ENCODE measurements at regions not wholly inside any gene's neighbourhood (a gene's known extent, or its start where the extent isn't known, plus 50 kb on each side); places are given as distances from the start of the nearest gene placed in this dataset.

GRCh38 chr12:91613223-91613779 lies 430.7 kb upstream of the DCN start:
- TF ChIP-seq EZH2 (IDR thresholded peaks at IDR 0.05; ENCODE audit: low read depth), result no peak
- TF ChIP-seq, protein P1, sequence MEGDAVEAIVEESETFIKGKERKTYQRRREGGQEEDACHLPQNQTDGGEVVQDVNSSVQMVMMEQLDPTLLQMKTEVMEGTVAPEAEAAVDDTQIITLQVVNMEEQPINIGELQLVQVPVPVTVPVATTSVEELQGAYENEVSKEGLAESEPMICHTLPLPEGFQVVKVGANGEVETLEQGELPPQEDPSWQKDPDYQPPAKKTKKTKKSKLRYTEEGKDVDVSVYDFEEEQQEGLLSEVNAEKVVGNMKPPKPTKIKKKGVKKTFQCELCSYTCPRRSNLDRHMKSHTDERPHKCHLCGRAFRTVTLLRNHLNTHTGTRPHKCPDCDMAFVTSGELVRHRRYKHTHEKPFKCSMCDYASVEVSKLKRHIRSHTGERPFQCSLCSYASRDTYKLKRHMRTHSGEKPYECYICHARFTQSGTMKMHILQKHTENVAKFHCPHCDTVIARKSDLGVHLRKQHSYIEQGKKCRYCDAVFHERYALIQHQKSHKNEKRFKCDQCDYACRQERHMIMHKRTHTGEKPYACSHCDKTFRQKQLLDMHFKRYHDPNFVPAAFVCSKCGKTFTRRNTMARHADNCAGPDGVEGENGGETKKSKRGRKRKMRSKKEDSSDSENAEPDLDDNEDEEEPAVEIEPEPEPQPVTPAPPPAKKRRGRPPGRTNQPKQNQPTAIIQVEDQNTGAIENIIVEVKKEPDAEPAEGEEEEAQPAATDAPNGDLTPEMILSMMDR (conservative IDR thresholded peaks at IDR 0.05), result no peak

Data from PC-9 (cell line).